ENCODE measurements at regions not wholly inside any gene's neighbourhood (a gene's known extent, or its start where the extent isn't known, plus 50 kb on each side); places are given as distances from the start of the nearest gene placed in this dataset.

- DNase-seq (ENCODE audit: low spot score) = no peak
- TF ChIP-seq CTCF (IDR thresholded peaks at IDR 0.05; ENCODE audit: extremely low read depth, missing control alignments) = no peak
Measured at GRCh38 chr13:88314496-88314895, 643.3 kb downstream of the SLITRK5 start.

GRCh38 chr13:88329066-88329465, 657.9 kb downstream of the SLITRK5 start:
- DNase-seq (ENCODE audit: low spot score) = no peak
- TF ChIP-seq CTCF (IDR thresholded peaks at IDR 0.05; ENCODE audit: extremely low read depth, missing control alignments) = no peak

- TF ChIP-seq CTCF (IDR thresholded peaks at IDR 0.05; ENCODE audit: extremely low read depth, missing control alignments) = no peak
- DNase-seq (ENCODE audit: low spot score) = no peak
Measured at GRCh38 chr13:88339271-88339741, 668.1 kb downstream of the SLITRK5 start.

- no peak for DNase-seq (ENCODE audit: low spot score)
- TF ChIP-seq CTCF (IDR thresholded peaks at IDR 0.05; ENCODE audit: extremely low read depth, missing control alignments) = no peak
Measured at GRCh38 chr13:88345171-88345847, 674.1 kb downstream of the SLITRK5 start.

GRCh38 chr13:88360761-88361160, 689.6 kb downstream of the SLITRK5 start:
- TF ChIP-seq CTCF (IDR thresholded peaks at IDR 0.05; ENCODE audit: extremely low read depth, missing control alignments) = no peak
- DNase-seq (ENCODE audit: low spot score) = no peak

GRCh38 chr13:88369866-88370265, 698.7 kb downstream of the SLITRK5 start:
- no peak for TF ChIP-seq CTCF (IDR thresholded peaks at IDR 0.05; ENCODE audit: extremely low read depth, missing control alignments)
- no peak for DNase-seq (ENCODE audit: low spot score)

GRCh38 chr13:88376760-88377388, 705.7 kb downstream of the SLITRK5 start:
- DNase-seq (ENCODE audit: low spot score) = no peak
- no peak for TF ChIP-seq CTCF (IDR thresholded peaks at IDR 0.05; ENCODE audit: extremely low read depth, missing control alignments)
